ENCODE measurements at regions not wholly inside any gene's neighbourhood (a gene's known extent, or its start where the extent isn't known, plus 50 kb on each side); places are given as distances from the start of the nearest gene placed in this dataset.

DNA sequence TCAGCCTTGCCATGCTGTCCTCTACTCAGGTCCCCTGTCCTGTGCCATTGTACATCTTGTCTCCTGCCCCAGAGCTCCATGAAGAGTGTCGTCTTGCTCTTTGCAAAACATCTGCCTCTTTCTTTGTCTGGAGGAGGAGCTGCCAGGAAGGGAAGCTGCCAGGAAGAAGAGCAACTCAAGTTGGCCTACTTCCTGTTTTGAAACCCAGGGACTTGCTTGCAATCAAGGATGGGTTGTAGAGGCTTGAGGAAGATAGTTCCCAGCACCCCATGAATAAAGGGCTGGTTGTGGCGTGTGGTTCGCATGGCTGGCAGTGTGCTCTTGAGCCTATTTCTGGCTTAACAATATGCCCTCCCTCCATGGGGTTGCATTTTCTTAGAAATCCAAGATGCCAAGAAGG, 53.0 kb upstream of the CPEB4 start:
- H2AK5ac ChIP-seq (ENCODE audit: insufficient read length, low read length) = no peak overlapping the region
- H2BK20ac ChIP-seq (ENCODE audit: low read depth, low read length, poor library complexity, severe bottlenecking) = no peak overlapping the region
- no peak overlapping the region for H3K4me3 Mint-ChIP-seq
- no peak overlapping the region for H3K4ac ChIP-seq (ENCODE audit: low read depth, low read length)
- no peak overlapping the region for H2BK5ac ChIP-seq (ENCODE audit: insufficient read length, low read length)
- H3K36me3 Mint-ChIP-seq (ENCODE audit: insufficient read depth in 1 of 3, low read depth in 3 of 3) = no peaks in the 10 kb centered on the region; a peak in 1 of 7 replicates
- H3K23me2 ChIP-seq (ENCODE audit: insufficient read length, low read depth, low read length, poor library complexity, severe bottlenecking) = no peaks in the 10 kb centered on the region
- H3T11ph ChIP-seq (ENCODE audit: low read length) = no peak overlapping the region
- H3K4me2 ChIP-seq (ENCODE audit: insufficient read depth, insufficient read length, low read length) = no peak overlapping the region
- H3K23ac ChIP-seq (ENCODE audit: insufficient read length, low read depth, low read length) = no peak overlapping the region
- no peak overlapping the region for H3K27ac ChIP-seq (ENCODE audit: insufficient read length, low read depth, low read length)
- DNase-seq = no peak
- H3K79me2 ChIP-seq (ENCODE audit: insufficient read depth, low read length) = no peaks in the 10 kb centered on the region
- peaks cover 3 to 7% of the 10 kb centered on the region in 2 experiments; a peak in 3 of 4 replicates for H3K4me1 Mint-ChIP-seq
- H2BK15ac ChIP-seq (ENCODE audit: low read depth, low read length) = no peak overlapping the region
- H3K56ac ChIP-seq (ENCODE audit: insufficient read length, low read depth, low read length) = no peak overlapping the region
- H4K20me1 ChIP-seq (ENCODE audit: control insufficient read depth, insufficient read depth, insufficient read length) = peaks cover 2% of the 10 kb centered on the region
- H3K27me3 Mint-ChIP-seq (ENCODE audit: low read depth) = peaks cover 4% of the 10 kb centered on the region
- no peaks in the 10 kb centered on the region for H3K27me3 ChIP-seq (ENCODE audit: insufficient read depth, low read length)
- no peaks in the 10 kb centered on the region for H3K9me3 ChIP-seq (ENCODE audit: control insufficient read depth, low read depth, low read length)
- H4K91ac ChIP-seq (ENCODE audit: insufficient read length, low read depth, low read length) = no peak overlapping the region
- no peak overlapping the region for H3K18ac ChIP-seq (ENCODE audit: insufficient read length, low read depth, low read length)
- H2BK12ac ChIP-seq (ENCODE audit: insufficient read length, low read depth, low read length) = no peak overlapping the region
- no peaks in the 10 kb centered on the region for H3K79me1 ChIP-seq (ENCODE audit: insufficient read depth, low read depth, low read length, poor library complexity, severe bottlenecking)
- H4K8ac ChIP-seq (replicated peaks; ENCODE audit: insufficient read length, low read depth, low read length) = no peak overlapping the region
- no peak overlapping the region for H3K27ac Mint-ChIP-seq
- no peak overlapping the region for H2BK120ac ChIP-seq (ENCODE audit: low read depth, low read length, poor library complexity, severe bottlenecking)
- TF ChIP-seq, protein P1, sequence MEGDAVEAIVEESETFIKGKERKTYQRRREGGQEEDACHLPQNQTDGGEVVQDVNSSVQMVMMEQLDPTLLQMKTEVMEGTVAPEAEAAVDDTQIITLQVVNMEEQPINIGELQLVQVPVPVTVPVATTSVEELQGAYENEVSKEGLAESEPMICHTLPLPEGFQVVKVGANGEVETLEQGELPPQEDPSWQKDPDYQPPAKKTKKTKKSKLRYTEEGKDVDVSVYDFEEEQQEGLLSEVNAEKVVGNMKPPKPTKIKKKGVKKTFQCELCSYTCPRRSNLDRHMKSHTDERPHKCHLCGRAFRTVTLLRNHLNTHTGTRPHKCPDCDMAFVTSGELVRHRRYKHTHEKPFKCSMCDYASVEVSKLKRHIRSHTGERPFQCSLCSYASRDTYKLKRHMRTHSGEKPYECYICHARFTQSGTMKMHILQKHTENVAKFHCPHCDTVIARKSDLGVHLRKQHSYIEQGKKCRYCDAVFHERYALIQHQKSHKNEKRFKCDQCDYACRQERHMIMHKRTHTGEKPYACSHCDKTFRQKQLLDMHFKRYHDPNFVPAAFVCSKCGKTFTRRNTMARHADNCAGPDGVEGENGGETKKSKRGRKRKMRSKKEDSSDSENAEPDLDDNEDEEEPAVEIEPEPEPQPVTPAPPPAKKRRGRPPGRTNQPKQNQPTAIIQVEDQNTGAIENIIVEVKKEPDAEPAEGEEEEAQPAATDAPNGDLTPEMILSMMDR (conservative IDR thresholded peaks at IDR 0.05) = no peak
- no CpG with 5 or more reads among the region's 3 CpGs for whole genome bisulfite sequencing (ENCODE audit: extremely low coverage, insufficient read length, low lambda C conversion rate)
- no peak overlapping the region for H3K14ac ChIP-seq (ENCODE audit: insufficient read depth, low read length)
- no peaks in the 10 kb centered on the region for H3K4me1 ChIP-seq (ENCODE audit: insufficient read depth, low read length)
- no peak overlapping the region for H4K5ac ChIP-seq (ENCODE audit: insufficient read length, low read depth, low read length)
- H3K9ac ChIP-seq (ENCODE audit: extremely low read depth, insufficient read length, low read length) = no peak overlapping the region
- H3K9me3 Mint-ChIP-seq = peaks cover 0 to 2% of the 10 kb centered on the region in 2 experiments; a peak in 3 of 5 replicates
- H2AFZ ChIP-seq (ENCODE audit: low read length) = no peak overlapping the region

Measured in H9 (cell line).